ENCODE measurements at regions not wholly inside any gene's neighbourhood (a gene's known extent, or its start where the extent isn't known, plus 50 kb on each side); places are given as distances from the start of the nearest gene placed in this dataset.

GRCh38 chr6:76553256-76553655, 480.8 kb upstream of the IMPG1 start:
- no peak for TF ChIP-seq CTCF (IDR thresholded peaks at IDR 0.05)
- no peak for TF ChIP-seq EP300 (IDR thresholded peaks at IDR 0.05)
- TF ChIP-seq POLR2A (IDR thresholded peaks at IDR 0.05), result no peak
